ENCODE measurements at regions not wholly inside any gene's neighbourhood (a gene's known extent, or its start where the extent isn't known, plus 50 kb on each side); places are given as distances from the start of the nearest gene placed in this dataset.

- DNase-seq: no peak
- H3K27me3 ChIP-seq (ENCODE audit: low read depth): no peaks in the 10 kb centered on the region
- no peak overlapping the region for H3K27ac ChIP-seq
- H3K4me1 ChIP-seq: no peaks in the 10 kb centered on the region
- H3K36me3 ChIP-seq: no peaks in the 10 kb centered on the region
- intact Hi-C loops (cut with DNase I): no loop called here
- ATAC-seq: no peak
- H3K4me3 ChIP-seq: no peak overlapping the region
- H3K9me3 ChIP-seq: no peaks in the 10 kb centered on the region
- TF ChIP-seq CTCF (IDR thresholded peaks at IDR 0.05): no peak
Measured at GRCh38 chr3:88222343-88222742, 72.6 kb downstream of the C3orf38 start.

- Histone ChIP-seq H3K36me3 (no peaks in the 10 kb centered on the region), H3K9me3 (no peaks in the 10 kb centered on the region), H3K27ac (no peak overlapping the region), H3K4me3 (no peak overlapping the region), H3K27me3 (ENCODE audit: low read depth) (no peaks in the 10 kb centered on the region), H3K4me1 (no peaks in the 10 kb centered on the region)
- intact Hi-C loops (cut with DNase I): no loop called here
- DNase-seq (no peak), ATAC-seq (no peak)
- no peak for TF ChIP-seq CTCF (IDR thresholded peaks at IDR 0.05)
Measured at GRCh38 chr3:88225326-88226008, 75.7 kb downstream of the C3orf38 start.

DNA sequence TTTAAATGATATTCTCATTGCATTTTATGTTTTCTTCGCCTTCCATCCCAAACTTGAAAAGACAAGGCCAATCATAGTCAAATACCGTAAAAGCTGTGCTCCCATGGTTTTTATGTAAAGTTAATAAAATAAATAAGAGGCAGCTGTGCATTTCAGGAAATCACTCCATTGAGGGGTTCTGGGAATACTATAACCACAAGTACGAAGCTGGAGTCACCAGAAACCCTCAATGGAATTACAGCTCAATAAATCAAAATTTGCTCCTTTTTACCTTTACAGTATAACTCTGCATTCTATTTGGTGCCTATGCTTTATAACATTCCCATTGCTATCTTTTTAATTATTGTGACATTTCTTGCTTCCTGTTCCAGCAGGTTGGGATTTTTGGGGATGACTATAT lies 77.2 kb downstream of the C3orf38 start:
- intact Hi-C loops (cut with DNase I): no loop called here
- no peak for DNase-seq
- Histone ChIP-seq H3K27me3 (ENCODE audit: low read depth) (no peaks in the 10 kb centered on the region), H3K36me3 (no peaks in the 10 kb centered on the region), H3K4me3 (no peak overlapping the region), H3K27ac (no peak overlapping the region), H3K9me3 (no peaks in the 10 kb centered on the region), H3K4me1 (no peaks in the 10 kb centered on the region)
- TF ChIP-seq CTCF (IDR thresholded peaks at IDR 0.05): no peak
- no peak for ATAC-seq

- ATAC-seq (no peak), DNase-seq (no peak)
- H3K4me1 ChIP-seq: no peaks in the 10 kb centered on the region
- no peak overlapping the region for H3K27ac ChIP-seq
- H3K27me3 ChIP-seq (ENCODE audit: low read depth): no peaks in the 10 kb centered on the region
- no peak for TF ChIP-seq CTCF (IDR thresholded peaks at IDR 0.05)
- no peaks in the 10 kb centered on the region for H3K9me3 ChIP-seq
- no peaks in the 10 kb centered on the region for H3K36me3 ChIP-seq
- H3K4me3 ChIP-seq: no peak overlapping the region
- intact Hi-C loops (cut with DNase I): no loop called here
Measured at GRCh38 chr3:88230638-88231037, 80.9 kb downstream of the C3orf38 start.

- no peak overlapping the region for H3K4me3 ChIP-seq
- no peak for ATAC-seq
- no peak for TF ChIP-seq CTCF (IDR thresholded peaks at IDR 0.05)
- no peaks in the 10 kb centered on the region for H3K36me3 ChIP-seq
- H3K27me3 ChIP-seq (ENCODE audit: low read depth): no peaks in the 10 kb centered on the region
- no peaks in the 10 kb centered on the region for H3K4me1 ChIP-seq
- no peaks in the 10 kb centered on the region for H3K9me3 ChIP-seq
- intact Hi-C loops (cut with DNase I): no loop called here
- DNase-seq: no peak
- no peak overlapping the region for H3K27ac ChIP-seq
Measured at GRCh38 chr3:88231207-88231606, 81.4 kb downstream of the C3orf38 start.

All from lower lobe of right lung (tissue), 2 donors.